K562 (cell line): ENCODE measurements at regions not wholly inside any gene's neighbourhood (a gene's known extent, or its start where the extent isn't known, plus 50 kb on each side); places are given as distances from the start of the nearest gene placed in this dataset.

ENCODE experiments used
- ATAC-seq: fragments of 200-7000 bp; cut with Tn5 transposase; 3 replicates; pipeline ENCODE4 v1.9.1; 2020; ENCODE audit warnings: moderate library complexity
- BruUV-seq: library from RNA; stranded (reverse); fragments of 400-500 nt; replicated peaks from 2 replicates; lab custom pipeline; 2021; lab: Mats Ljungman, UMichigan
- CTCF ChIA-PET: fragments of 300-600 bp; formaldehyde crosslinking; extraction: SDS; loops from one replicate; lab custom pipeline; 2021; ENCODE audit warnings: low intra/inter-chr PET ratio; lab: Yijun Ruan, JAX
- POLR2A ChIA-PET: fragments of 300-600, 350-650 bp; sonication (Branson Sonifier 250); formaldehyde crosslinking; extraction: SDS; loops from one replicate; lab custom pipeline; 2021; ENCODE audit warnings: antibody characterized with exemption, inconsistent platforms; lab: Yijun Ruan, JAX
- DNase-seq, 4 experiments: peaks; one replicate each; pipeline versions ENCODE4 v3.0.0 to v3.0.0-alpha.2; 2011 to 2018; ENCODE audit warnings: low spot score in 3 of 4, mixed read lengths in 3 of 4; ENCODE audit errors: extremely low read depth in 1 of 4
- FAIRE-seq: peaks from 2 replicates; lab custom pipeline; 2011; peaks lifted over from hg19 to GRCh38; lab: Jason Lieb, UNC
- H2AFZ ChIP-seq: 2 replicates; pipeline ENCODE4 v1.6.0; 2011; ENCODE audit warnings: low read depth, low read length, control low read depth, inconsistent platforms
- H3K27ac ChIP-seq: fragments of 200-600 bp; 3 replicates; pipeline ENCODE4 v1.8.0; 2011; ENCODE audit warnings: low read depth, mild to moderate bottlenecking, control low read depth, inconsistent platforms, low read length, moderate library complexity, mixed read lengths; ENCODE audit errors: extremely low read depth
- H3K27me3 ChIP-seq, 2 experiments: fragments of 300-600 bp in 1 of 2; 2 replicates in 1 of 2; 3 replicates in 1 of 2; pipeline versions ENCODE4 v1.6.0 to v1.8.0; 2011; ENCODE audit warnings: inconsistent platforms in 2 of 2, low read length in 2 of 2, mild to moderate bottlenecking in 1 of 2, mixed read lengths in 1 of 2, moderate library complexity in 1 of 2; ENCODE audit not compliant: control insufficient read depth in 2 of 2, insufficient read depth in 2 of 2
- H3K36me3 ChIP-seq: fragments of 300-600 bp; 3 replicates; pipeline ENCODE4 v1.8.0; 2011; ENCODE audit warnings: mild to moderate bottlenecking, low read length, inconsistent platforms; ENCODE audit not compliant: control insufficient read depth, insufficient read depth
- H3K4me1 ChIP-seq, 2 experiments: fragments of 200-600 bp in 1 of 2; replicated peaks in 1 of 2; 2 replicates in 1 of 2; 3 replicates in 1 of 2; pipeline versions ENCODE4 v1.5.1 to v1.8.0; 2011; ENCODE audit warnings: inconsistent platforms in 2 of 2, low read length in 2 of 2, mild to moderate bottlenecking in 1 of 2, mixed read lengths in 1 of 2, moderate library complexity in 1 of 2; ENCODE audit not compliant: control insufficient read depth in 2 of 2, insufficient read depth in 2 of 2
- H3K4me2 ChIP-seq: 2 replicates; pipeline ENCODE4 v1.6.1; 2011; ENCODE audit warnings: low read length, control low read depth, inconsistent platforms, mixed read lengths; ENCODE audit not compliant: insufficient read depth
- H3K4me3 ChIP-seq: fragments of 200-600 bp; sonication (generic), shearing (Covaris generic); 2 replicates; pipeline ENCODE4 v1.5.1; 2016; ENCODE audit warnings: control low read depth, inconsistent platforms
- H3K79me2 ChIP-seq: fragments of 200-600 bp; 3 replicates; pipeline ENCODE4 v1.8.0; 2011; ENCODE audit warnings: low read length, inconsistent platforms; ENCODE audit not compliant: control insufficient read depth, insufficient read depth
- H3K9ac ChIP-seq, 2 experiments: 2 replicates each; pipeline versions ENCODE4 v1.6.0 to v1.6.1; 2011; ENCODE audit warnings: low read depth in 2 of 2, low read length in 2 of 2, control low read depth in 1 of 2, inconsistent platforms in 1 of 2, mild to moderate bottlenecking in 1 of 2, mixed read lengths in 1 of 2; ENCODE audit not compliant: insufficient read depth in 1 of 2
- H3K9me1 ChIP-seq: one replicate; pipeline ENCODE4 v1.6.0; 2011; ENCODE audit warnings: inconsistent platforms, mild to moderate bottlenecking, low read length, moderate library complexity; ENCODE audit not compliant: control insufficient read depth, insufficient read depth
- H3K9me3 ChIP-seq: replicated peaks from 2 replicates; pipeline ENCODE4 v1.5.1; 2011; ENCODE audit warnings: low read depth, low read length, inconsistent platforms; ENCODE audit not compliant: control insufficient read depth, insufficient read depth
- H4K20me1 ChIP-seq: replicated peaks from 2 replicates; pipeline ENCODE4 v1.6.1; 2011; ENCODE audit warnings: low read length, inconsistent platforms, mixed read lengths; ENCODE audit not compliant: control insufficient read depth, insufficient read depth
- FOSL1 ChIP-seq: fragments of 200-800 bp; sonication (Bioruptor generic); conservative IDR thresholded peaks from 2 replicates; pipeline ENCODE4 v1.6.1; 2016; ENCODE audit warnings: missing genetic modification characterization, missing compliant biosample characterization
- HNRNPK ChIP-seq: fragments of 200-400 bp; formaldehyde crosslinking; IDR thresholded peaks from one replicate; pipeline ENCODE4 v1.6.1; 2018; ENCODE audit warnings: mild to moderate bottlenecking, low read depth, low read length; ENCODE audit not compliant: poor library complexity, severe bottlenecking
- WGBS: fragments of 100-300 bp; shearing (Covaris generic); methylation state at CpG from one replicate; pipeline ENCODE4 v1.1.6; 2016; ENCODE audit warnings: low coverage, mixed read lengths; ENCODE audit not compliant: insufficient coverage; ENCODE audit errors: missing lambda C conversion rate; 5-methylcytosine and 5-hydroxymethylcytosine counted together
- in situ Hi-C: fragments of 300-500 bp; cut with MboI; formaldehyde crosslinking; loops from 4 replicates; pipeline ENCODE4 v1.15.0; 2018; ENCODE audit warnings: inconsistent platforms, mixed read lengths
- intact Hi-C: fragments of 100-400 bp; cut with micrococcal nuclease; formaldehyde crosslinking; loops from 2 replicates; pipeline ENCODE4 v1.14.2; 2022
- TF ChIP-seq, protein P1 (sequence below): fragments of 450-650 bp; formaldehyde crosslinking; IDR thresholded peaks from 2 replicates; pipeline ENCODE4 v1.4.0; 2020; ENCODE audit warnings: mild to moderate bottlenecking, mixed read lengths

DNA sequence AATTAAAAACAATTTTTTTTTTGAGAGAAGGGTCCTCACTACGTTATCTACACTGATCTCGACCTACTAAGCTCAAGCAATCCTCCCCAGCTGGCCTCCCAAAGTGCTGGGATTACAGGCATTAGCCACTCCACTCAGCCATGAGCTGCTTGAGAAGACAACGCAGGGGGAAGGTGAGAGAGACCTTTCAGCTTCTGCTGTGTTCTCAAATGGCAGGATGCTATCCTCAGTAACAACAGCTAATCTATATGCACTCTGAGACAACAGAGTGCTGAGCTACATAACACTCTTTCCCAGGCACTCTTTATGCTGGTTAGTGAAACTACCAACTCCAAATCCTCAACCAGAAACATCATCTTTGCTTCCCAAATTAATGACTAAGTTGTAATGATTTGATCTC, 526.1 kb downstream of the CCER1 start:
- no peak overlapping the region for H2AFZ ChIP-seq
- DNase-seq (no peak), FAIRE-seq (no peak), ATAC-seq (no peak)
- ChIA-PET CTCF (no interaction called here), POLR2A (interaction anchor here (0.7 kb wide), 1 partner anchor 890 kb away, joined by 3 read pairs; no protein-coding TSS in a partner anchor)
- 0% methylated on average over 3 of the region's 3 CpGs for WGBS
- no peaks in the 10 kb centered on the region for H3K79me2 ChIP-seq
- no peak overlapping the region for H3K4me2 ChIP-seq
- H3K4me3 ChIP-seq, result no peak overlapping the region
- H3K9me3 ChIP-seq, result no peaks in the 10 kb centered on the region
- no peak overlapping the region for H3K9ac ChIP-seq
- no peaks in the 10 kb centered on the region for H4K20me1 ChIP-seq
- no peaks in the 10 kb centered on the region for H3K4me1 ChIP-seq
- H3K9me1 ChIP-seq, result no peaks in the 10 kb centered on the region
- no TSS peak for BruUV-seq
- TF ChIP-seq, protein P1, sequence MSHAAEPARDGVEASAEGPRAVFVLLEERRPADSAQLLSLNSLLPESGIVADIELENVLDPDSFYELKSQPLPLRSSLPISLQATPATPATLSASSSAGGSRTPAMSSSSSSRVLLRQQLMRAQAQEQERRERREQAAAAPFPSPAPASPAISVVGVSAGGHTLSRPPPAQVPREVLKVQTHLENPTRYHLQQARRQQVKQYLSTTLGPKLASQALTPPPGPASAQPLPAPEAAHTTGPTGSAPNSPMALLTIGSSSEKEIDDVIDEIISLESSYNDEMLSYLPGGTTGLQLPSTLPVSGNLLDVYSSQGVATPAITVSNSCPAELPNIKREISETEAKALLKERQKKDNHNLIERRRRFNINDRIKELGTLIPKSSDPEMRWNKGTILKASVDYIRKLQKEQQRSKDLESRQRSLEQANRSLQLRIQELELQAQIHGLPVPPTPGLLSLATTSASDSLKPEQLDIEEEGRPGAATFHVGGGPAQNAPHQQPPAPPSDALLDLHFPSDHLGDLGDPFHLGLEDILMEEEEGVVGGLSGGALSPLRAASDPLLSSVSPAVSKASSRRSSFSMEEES, result no peak
- TF ChIP-seq HNRNPK, result no peak
- TF ChIP-seq, all 486 proteins: peak for 0
- intact Hi-C loops, result no loop called here
- Histone ChIP-seq H3K27me3 (no peaks in the 10 kb centered on the region), H3K27ac (no peak overlapping the region), H3K36me3 (no peaks in the 10 kb centered on the region)
- in situ Hi-C loops, result no loop called here

- FAIRE-seq (no peak), ATAC-seq (no peak), DNase-seq (no peak)
- H3K4me3 ChIP-seq, result no peak overlapping the region
- H4K20me1 ChIP-seq, result no peaks in the 10 kb centered on the region
- no peak overlapping the region for H3K4me2 ChIP-seq
- ChIA-PET POLR2A (no interaction called here), CTCF (no interaction called here)
- in situ Hi-C loops (no loop called here), intact Hi-C loops (no loop called here)
- no peaks in the 10 kb centered on the region for H3K36me3 ChIP-seq
- BruUV-seq, result no TSS peak
- H3K9ac ChIP-seq, result no peak overlapping the region
- no peaks in the 10 kb centered on the region for H3K4me1 ChIP-seq
- H3K27me3 ChIP-seq, result no peaks in the 10 kb centered on the region
- no peaks in the 10 kb centered on the region for H3K9me1 ChIP-seq
- no peaks in the 10 kb centered on the region for H3K79me2 ChIP-seq
- WGBS, result 0% methylated on average over 1 of the region's 1 CpG
- no peak for TF ChIP-seq FOSL1 (tag)
- no peak overlapping the region for H3K27ac ChIP-seq
- H2AFZ ChIP-seq, result no peak overlapping the region
- no peaks in the 10 kb centered on the region for H3K9me3 ChIP-seq
These were observed 526.5 kb downstream of the CCER1 start for GRCh38 chr12:90428465-90428864.
